Stimulated activated naive CD8-positive, alpha-beta T cell treated with anti-CD3 and anti-CD28 coated beads, Interleukin-15, Interleukin-2, amounts not matched to agents 100 U/mL and 50 U/mL, for 24 hours (primary cell): ENCODE measurements at regions not wholly inside any gene's neighbourhood (a gene's known extent, or its start where the extent isn't known, plus 50 kb on each side); places are given as distances from the start of the nearest gene placed in this dataset.

ENCODE experiments used
- ATAC-seq: fragments of 150-1000 bp; cut with Tn5 transposase; one replicate; pipeline ENCODE4 v1.10.0; 2021
- DNase-seq: peaks from one replicate; pipeline ENCODE4 v3.0.0; 2021

DNA sequence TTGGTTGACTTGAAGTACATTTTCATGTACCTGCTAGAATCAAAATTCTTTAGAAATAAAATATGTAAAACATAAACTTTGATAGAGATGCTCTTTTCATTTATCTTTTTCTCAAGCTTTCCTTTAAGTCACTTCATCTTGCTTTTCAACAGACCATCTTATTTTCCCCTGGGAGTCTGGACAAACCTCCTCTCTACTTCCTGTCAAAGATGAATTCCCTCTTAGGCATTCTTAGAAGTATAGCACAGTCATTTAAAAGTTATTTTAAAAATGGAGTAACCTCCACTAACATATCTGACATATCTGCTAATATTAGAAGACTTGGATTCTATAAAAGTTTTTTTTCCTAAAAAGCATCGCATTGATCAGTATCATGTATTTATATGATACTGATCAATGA, 84.8 kb upstream of the PAX6 start:
- DNase-seq, result no peak
- no peak for ATAC-seq

DNA sequence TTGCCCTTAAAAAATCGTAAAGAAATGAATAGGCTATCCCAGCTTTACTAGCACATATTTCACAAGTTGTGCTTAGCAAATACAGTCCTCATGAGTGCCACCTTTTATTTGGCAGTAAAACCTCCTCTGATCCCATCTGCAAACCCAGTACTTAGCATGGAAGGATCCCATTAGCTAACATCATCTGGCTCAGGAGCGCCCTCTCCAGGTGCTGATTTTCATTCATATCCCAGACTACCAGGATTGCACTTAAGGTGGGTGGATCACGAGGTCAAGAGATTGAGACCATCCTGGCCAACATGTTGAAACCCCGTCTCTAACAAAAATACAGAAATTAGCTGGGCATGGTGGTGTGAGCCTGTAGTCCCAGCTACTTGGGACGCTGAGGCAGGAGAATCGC, 76.1 kb upstream of the PAX6 start:
- ATAC-seq (no peak), DNase-seq (peak; percentile 9)

GRCh38 chr11:31884080-31884479, 73.0 kb upstream of the PAX6 start:
- no peak for ATAC-seq
- no peak for DNase-seq

DNA sequence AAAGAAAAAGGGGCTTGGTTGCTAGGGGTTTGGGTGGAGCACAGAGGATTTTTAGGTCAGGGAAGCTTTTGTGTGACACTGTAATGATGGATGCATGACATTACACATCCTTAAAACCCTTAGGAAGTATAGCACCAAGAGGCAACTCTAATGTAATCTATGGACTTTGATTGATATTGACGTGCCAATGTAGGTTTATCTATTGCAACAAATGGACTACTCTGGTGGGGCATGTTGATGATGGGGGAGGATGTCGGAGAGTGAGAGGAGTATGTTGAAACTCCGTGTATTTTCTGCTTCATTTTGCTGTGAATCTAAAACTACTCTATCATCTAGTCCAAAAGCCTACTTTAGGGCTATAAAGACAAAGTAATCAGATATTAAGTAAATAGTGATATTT, 72.3 kb upstream of the PAX6 start:
- DNase-seq (no peak), ATAC-seq (no peak)

GRCh38 chr11:31882951-31883392, 71.8 kb upstream of the PAX6 start:
- ATAC-seq (no peak), DNase-seq (no peak)

DNA sequence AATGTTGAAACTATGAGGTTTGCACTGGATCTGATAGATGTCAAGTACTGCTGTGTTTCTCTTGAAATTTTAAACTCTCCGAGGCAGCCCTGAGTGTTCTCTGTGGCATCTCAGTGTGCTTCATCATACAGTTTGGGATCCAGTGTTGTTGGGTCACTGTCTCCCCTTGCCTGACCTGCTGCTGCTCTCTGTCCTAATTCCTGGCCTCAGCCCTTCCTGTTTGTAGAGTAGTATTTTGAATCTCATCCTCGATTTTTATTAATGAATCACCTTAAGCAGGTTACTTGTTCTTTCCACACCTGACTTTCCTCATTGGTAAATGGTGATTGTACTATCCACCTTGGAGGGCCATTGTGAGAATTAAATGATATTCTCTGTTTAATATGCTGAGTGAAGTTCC, 70.7 kb upstream of the PAX6 start:
- DNase-seq, result no peak
- ATAC-seq, result no peak

- no peak for DNase-seq
- no peak for ATAC-seq
Observed at GRCh38 chr11:31879681-31880080, 68.6 kb upstream of the PAX6 start.

GRCh38 chr11:31877863-31878262, 66.7 kb upstream of the PAX6 start:
- no peak for ATAC-seq

DNA sequence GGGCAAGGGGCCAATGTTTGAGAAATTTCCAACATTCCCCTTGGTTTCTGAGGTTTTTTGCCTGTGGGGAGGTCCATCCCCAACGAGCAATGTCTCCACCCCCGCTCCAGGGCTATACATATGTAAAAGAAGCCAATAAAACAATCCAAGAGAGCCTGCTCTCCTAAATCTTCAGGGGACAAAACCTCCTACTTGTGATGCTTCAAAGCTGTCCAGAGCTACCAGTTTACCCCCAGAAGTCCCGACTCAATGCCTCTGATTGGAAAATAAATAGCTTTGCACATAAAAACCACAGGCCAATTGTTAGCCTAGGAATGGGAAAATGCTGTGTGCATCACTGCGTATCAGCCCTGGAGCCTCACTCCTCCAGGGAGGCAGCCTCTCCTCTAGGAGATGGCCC, 66.0 kb upstream of the PAX6 start:
- DNase-seq (no peak), ATAC-seq (no peak)

More at GRCh38 chr11:31877863-31878262, 66.7 kb upstream of the PAX6 start:
- DNase-seq, result no peak

DNA sequence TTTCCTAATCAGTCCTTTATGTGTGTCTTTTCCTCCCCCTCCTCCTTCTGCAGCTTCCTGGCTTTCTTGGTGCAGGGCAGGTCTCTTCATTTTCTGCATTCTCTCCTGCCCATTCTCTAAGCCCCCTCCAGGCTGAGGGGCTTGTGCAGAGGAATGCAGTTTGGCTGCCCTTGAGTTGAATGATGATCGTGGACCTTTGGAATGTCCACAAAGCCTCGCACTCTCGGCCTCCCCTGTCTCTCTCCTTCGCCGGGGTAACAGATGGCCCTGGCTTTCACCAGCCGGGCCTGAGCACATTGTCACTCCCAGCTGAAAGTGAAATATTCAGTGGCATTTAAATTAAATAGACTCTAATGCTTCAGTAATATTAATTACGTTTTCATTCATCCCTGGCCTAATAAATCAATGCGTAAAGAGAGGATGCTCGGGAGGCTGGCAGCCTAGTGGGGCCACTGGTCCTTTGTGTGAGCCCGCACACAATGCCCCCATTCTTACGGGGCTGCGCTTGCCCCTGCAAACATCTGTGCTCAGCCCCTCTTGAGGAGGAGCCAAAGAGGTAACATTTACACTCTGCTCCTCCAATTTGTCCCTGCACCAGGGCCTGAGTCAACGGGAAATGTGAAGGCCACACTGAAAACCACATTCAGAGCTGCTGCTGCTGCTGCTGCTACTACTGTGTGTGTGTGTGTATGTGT, 64.9 kb upstream of the PAX6 start:
- no peak for DNase-seq

GRCh38 chr11:31874631-31875191, 63.6 kb upstream of the PAX6 start:
- ATAC-seq (no peak), DNase-seq (no peak)

More for the DNA sequence above, 64.9 kb upstream of the PAX6 start:
- ATAC-seq, result no peak

- no peak for DNase-seq
- no peak for ATAC-seq
Observed at GRCh38 chr11:31873124-31873523, 62.0 kb upstream of the PAX6 start.

GRCh38 chr11:31872076-31872443, 60.9 kb upstream of the PAX6 start:
- ATAC-seq (no peak), DNase-seq (no peak)

DNA sequence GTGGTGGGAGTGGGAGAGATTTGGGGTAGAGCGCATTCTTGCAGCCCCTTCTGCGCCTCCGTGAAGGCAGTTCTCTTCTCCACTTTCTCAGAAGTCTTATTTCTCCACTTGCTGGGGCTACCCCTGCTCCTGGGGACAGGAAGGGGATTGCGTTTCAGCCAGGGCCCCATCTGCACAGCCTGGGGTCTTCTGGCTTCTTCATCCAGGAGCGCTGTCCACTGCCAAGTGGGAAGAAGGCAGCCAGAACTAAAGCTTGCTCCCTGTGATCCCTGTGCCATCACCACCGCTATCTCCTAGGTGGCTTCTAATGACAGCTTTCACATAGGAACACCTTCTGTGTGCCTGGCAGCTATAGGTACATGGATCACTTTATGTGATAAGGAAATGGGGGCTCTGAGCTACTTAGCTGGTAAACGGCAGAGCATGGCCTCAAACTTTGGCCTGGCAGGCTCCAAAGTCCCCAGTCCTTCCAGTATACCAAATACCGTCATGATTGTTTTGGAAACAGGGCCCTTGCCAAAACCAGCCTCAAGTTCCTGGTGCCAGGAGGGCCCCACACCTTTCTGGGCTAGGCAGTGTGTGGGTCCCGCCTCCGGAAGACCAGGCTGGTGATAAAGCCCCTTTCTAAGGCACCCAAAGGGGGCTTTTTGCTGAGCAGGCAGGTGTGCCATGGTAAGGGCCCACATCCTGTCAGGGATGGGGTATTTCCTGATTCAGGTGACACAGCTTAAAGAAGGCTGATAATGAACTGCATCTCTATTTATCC, 60.4 kb upstream of the PAX6 start:
- ATAC-seq (no peak), DNase-seq (no peak)

GRCh38 chr11:31870609-31871309, 59.6 kb upstream of the PAX6 start:
- DNase-seq (peak; percentile 17), ATAC-seq (no peak)

- no peak for DNase-seq
- ATAC-seq, result no peak
Observed at GRCh38 chr11:31869986-31870385, 58.9 kb upstream of the PAX6 start.

- ATAC-seq, result peak; percentile 14
- no peak for DNase-seq
Observed at GRCh38 chr11:31865606-31866300, 54.6 kb upstream of the PAX6 start.

GRCh38 chr11:31863170-31863832, 52.2 kb upstream of the PAX6 start:
- DNase-seq (no peak), ATAC-seq (no peak)

DNA sequence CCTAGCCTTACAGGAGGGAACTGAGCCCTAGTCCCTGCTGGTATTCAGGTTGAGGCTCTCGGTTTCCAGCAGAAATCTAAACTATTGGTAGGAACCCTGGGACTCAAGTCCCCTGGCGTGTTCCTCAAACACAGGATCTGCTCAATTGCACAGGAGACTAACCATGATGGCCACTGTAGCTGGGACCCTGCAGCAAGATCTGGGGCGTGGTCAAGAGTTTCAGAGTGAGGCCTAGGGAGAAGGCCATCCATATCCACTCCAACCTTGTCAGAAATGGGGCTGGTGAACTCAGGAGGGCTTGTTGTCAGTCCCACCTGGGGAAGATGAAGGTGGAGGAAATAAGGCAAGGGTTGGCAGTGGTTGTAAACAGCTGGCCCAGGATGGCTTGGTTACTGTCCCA, 49.9 kb upstream of the PAX6 start:
- ATAC-seq (no peak), DNase-seq (no peak)
